ENCODE measurements at regions not wholly inside any gene's neighbourhood (a gene's known extent, or its start where the extent isn't known, plus 50 kb on each side); places are given as distances from the start of the nearest gene placed in this dataset.

DNA sequence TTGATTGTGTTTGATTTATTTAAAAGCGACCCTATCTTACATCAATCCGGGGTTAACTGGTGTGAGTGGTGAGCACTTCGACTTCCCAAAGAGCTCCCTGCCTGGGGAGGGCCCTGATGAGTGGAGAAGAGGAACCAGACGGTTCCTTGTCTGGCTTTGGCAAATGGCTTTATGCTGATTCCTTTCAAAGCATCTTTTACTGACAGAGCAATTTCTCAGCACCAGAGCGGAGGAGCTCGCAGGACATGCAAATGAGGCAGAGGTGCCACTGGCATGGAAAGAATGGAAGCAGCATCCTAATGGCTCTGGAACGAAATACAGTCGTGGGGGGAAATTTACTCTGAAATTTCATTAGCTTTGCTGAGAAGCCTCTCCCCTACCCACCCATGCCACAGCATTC, 410.9 kb upstream of the B3GAT1 start (continued):
- no peak for TF ChIP-seq ATF3 (IDR thresholded peaks at IDR 0.05)
- TF ChIP-seq RAD21 (IDR thresholded peaks at IDR 0.05; ENCODE audit: low read depth), result no peak
- no peak for TF ChIP-seq CEBPB (IDR thresholded peaks at IDR 0.05; ENCODE audit: low read depth)
- TF ChIP-seq EZH2phosphoT487 (IDR thresholded peaks at IDR 0.05; ENCODE audit: borderline replicate concordance), result no peak
- TF ChIP-seq EZH2 (IDR thresholded peaks at IDR 0.05), result no peak

- ATAC-seq, result no peak
- no peak for DNase-seq (ENCODE audit: low read depth, low spot score)
These were observed 409.4 kb upstream of the B3GAT1 start for GRCh38 chr11:134821422-134821821.

DNA sequence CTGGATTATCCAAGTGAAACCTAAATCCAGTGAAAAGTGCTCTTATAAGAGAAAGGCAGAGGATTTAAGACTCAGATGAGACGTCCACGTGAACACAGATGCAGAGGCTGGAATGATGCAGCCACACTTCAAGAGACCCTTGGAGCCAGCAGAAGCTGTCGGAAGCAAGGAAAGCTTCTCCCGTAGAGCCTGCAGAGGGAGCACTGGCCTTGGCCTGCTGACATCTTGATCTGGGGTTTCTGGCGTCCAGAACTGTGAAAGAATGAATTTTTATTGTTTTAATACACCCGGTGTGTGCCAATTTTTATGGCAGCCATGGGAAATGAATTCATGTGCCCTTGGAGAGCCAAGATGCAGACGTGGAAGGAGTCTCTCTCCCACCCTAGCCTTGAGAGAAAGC, 407.0 kb upstream of the B3GAT1 start:
- Histone ChIP-seq H4K20me1 (ENCODE audit: insufficient read depth) (no peaks in the 10 kb centered on the region), H3K9me3 (ENCODE audit: control insufficient read depth in 1 of 2, insufficient read depth in 1 of 2, low read depth in 1 of 2, low read length in 2 of 2) (no peaks in the 10 kb centered on the region), H3K27me3 (ENCODE audit: insufficient read depth, low read length) (peaks cover 41% of the 10 kb centered on the region), H3K9ac (ENCODE audit: low read length) (no peak overlapping the region), H3K36me3 (ENCODE audit: control insufficient read depth in 1 of 2, insufficient read depth in 2 of 2, low read length in 2 of 2) (no peaks in the 10 kb centered on the region), H3K4me3 (replicated peaks in 1 of 2; ENCODE audit: low read depth in 1 of 2, low read length in 2 of 2) (no peak overlapping the region), H3K27ac (ENCODE audit: low read depth, low read length) (no peak overlapping the region), H3K4me1 (ENCODE audit: control insufficient read depth in 1 of 2, insufficient read depth in 2 of 2, low read length in 2 of 2) (peaks cover 6 to 29% of the 10 kb centered on the region in 2 experiments; a peak in 3 of 4 replicates), H3K79me2 (ENCODE audit: insufficient read depth, low read length) (no peaks in the 10 kb centered on the region), H3K9me2 (ENCODE audit: insufficient read depth) (no peaks in the 10 kb centered on the region), H3K4me2 (ENCODE audit: low read length) (peak overlapping the region; percentile 57), H2AFZ (ENCODE audit: low read depth, low read length, poor library complexity, severe bottlenecking) (no peak overlapping the region)
- ChIA-PET RAD21 (ENCODE audit: low non-redundant PET in 1 of 2, low total read pairs in 2 of 2, uncharacterized antibody in 2 of 2, unreplicated experiment in 2 of 2) (no interaction called here), POLR2A (no interaction called here), CTCF (interaction anchor here (1.8 kb wide), 1 partner anchor 13 kb away, joined by 4 read pairs; no protein-coding TSS in a partner anchor)
- no peak for DNase-seq (ENCODE audit: low read depth, low spot score)
- TF ChIP-seq ZNF274 (IDR thresholded peaks at IDR 0.05; ENCODE audit: low read depth, low read length), result no peak
- TF ChIP-seq, protein P1, sequence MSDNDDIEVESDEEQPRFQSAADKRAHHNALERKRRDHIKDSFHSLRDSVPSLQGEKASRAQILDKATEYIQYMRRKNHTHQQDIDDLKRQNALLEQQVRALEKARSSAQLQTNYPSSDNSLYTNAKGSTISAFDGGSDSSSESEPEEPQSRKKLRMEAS (IDR thresholded peaks at IDR 0.05), result no peak
- TF ChIP-seq ATF3 (IDR thresholded peaks at IDR 0.05), result no peak
- TF ChIP-seq, protein P2, sequence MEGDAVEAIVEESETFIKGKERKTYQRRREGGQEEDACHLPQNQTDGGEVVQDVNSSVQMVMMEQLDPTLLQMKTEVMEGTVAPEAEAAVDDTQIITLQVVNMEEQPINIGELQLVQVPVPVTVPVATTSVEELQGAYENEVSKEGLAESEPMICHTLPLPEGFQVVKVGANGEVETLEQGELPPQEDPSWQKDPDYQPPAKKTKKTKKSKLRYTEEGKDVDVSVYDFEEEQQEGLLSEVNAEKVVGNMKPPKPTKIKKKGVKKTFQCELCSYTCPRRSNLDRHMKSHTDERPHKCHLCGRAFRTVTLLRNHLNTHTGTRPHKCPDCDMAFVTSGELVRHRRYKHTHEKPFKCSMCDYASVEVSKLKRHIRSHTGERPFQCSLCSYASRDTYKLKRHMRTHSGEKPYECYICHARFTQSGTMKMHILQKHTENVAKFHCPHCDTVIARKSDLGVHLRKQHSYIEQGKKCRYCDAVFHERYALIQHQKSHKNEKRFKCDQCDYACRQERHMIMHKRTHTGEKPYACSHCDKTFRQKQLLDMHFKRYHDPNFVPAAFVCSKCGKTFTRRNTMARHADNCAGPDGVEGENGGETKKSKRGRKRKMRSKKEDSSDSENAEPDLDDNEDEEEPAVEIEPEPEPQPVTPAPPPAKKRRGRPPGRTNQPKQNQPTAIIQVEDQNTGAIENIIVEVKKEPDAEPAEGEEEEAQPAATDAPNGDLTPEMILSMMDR (IDR thresholded peaks at IDR 0.05 in 2 of 3, conservative IDR thresholded peaks at IDR 0.05 in 1 of 3; ENCODE audit: borderline replicate concordance in 1 of 3, insufficient read depth in 1 of 3, low read depth in 2 of 3, low read length in 2 of 3), result peak; percentile 10 to 39 (median 37); a peak in 4 of 6 replicates
- TF ChIP-seq EZH2phosphoT487 (IDR thresholded peaks at IDR 0.05; ENCODE audit: borderline replicate concordance), result no peak
- peak; percentile 56; the same call in 1 of the 2 replicates for ATAC-seq
- BruUV-seq (replicated peaks), result no TSS peak
- intact Hi-C loops (cut with micrococcal nuclease), result no loop called here

More at GRCh38 chr11:134821422-134821821, 409.4 kb upstream of the B3GAT1 start:
- Histone ChIP-seq H4K20me1 (ENCODE audit: insufficient read depth) (no peaks in the 10 kb centered on the region), H3K27me3 (ENCODE audit: insufficient read depth, low read length) (peaks cover 38% of the 10 kb centered on the region), H3K4me3 (replicated peaks in 1 of 2; ENCODE audit: low read depth in 1 of 2, low read length in 2 of 2) (no peak overlapping the region), H3K9ac (ENCODE audit: low read length) (no peak overlapping the region), H3K27ac (ENCODE audit: low read depth, low read length) (no peak overlapping the region), H3K9me2 (ENCODE audit: insufficient read depth) (no peaks in the 10 kb centered on the region), H3K9me3 (ENCODE audit: control insufficient read depth in 1 of 2, insufficient read depth in 1 of 2, low read depth in 1 of 2, low read length in 2 of 2) (no peaks in the 10 kb centered on the region), H3K36me3 (ENCODE audit: control insufficient read depth in 1 of 2, insufficient read depth in 2 of 2, low read length in 2 of 2) (no peaks in the 10 kb centered on the region), H3K4me1 (ENCODE audit: control insufficient read depth in 1 of 2, insufficient read depth in 2 of 2, low read length in 2 of 2) (peaks cover 6 to 19% of the 10 kb centered on the region in 2 experiments; a peak in 2 of 4 replicates), H3K79me2 (ENCODE audit: insufficient read depth, low read length) (no peaks in the 10 kb centered on the region), H3K4me2 (ENCODE audit: low read length) (no peak overlapping the region), H2AFZ (ENCODE audit: low read depth, low read length, poor library complexity, severe bottlenecking) (no peak overlapping the region)
- CTCF ChIA-PET, result no interaction called here
- intact Hi-C loops (cut with micrococcal nuclease), result no loop called here
- BruUV-seq (replicated peaks), result no TSS peak
- POLR2A ChIA-PET, result no interaction called here
- TF ChIP-seq POLR2A (IDR thresholded peaks at IDR 0.05; ENCODE audit: borderline replicate concordance, extremely low read depth, insufficient read depth, insufficient read length) (no peak), JUND (IDR thresholded peaks at IDR 0.05) (no peak)
- RAD21 ChIA-PET (ENCODE audit: low non-redundant PET in 1 of 2, low total read pairs in 2 of 2, uncharacterized antibody in 2 of 2, unreplicated experiment in 2 of 2), result no interaction called here

All from HCT116 (cell line).